ENCODE measurements at regions not wholly inside any gene's neighbourhood (a gene's known extent, or its start where the extent isn't known, plus 50 kb on each side); places are given as distances from the start of the nearest gene placed in this dataset.

DNA sequence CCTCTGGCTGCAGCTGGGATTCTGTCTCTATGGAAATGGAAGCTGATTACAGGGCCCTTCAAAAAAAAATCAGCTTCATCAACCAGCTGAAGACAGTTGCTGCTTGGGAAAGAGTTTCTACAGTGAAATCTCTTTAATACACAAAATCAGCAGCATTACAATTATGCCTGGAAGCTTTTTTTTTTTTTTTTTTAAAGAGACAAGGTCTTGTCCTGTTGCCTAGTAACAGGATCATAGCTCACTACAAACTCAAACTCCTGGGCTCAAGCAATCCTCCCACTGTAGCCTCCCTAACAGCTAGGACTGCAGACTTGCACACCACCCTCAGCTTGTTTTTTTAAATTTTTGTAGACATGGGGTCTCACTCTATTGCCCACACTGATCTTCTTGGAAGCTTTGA is 94.5 kb downstream of the OR13A1 start:
- Histone ChIP-seq H3K9me1 (replicated peaks; ENCODE audit: control insufficient read depth, extremely low read depth, insufficient read depth, low read length) (no peaks in the 10 kb centered on the region), H3K79me2 (ENCODE audit: control insufficient read depth, insufficient read depth, low read length) (no peaks in the 10 kb centered on the region), H3K4me2 (ENCODE audit: insufficient read depth, low read length) (no peak overlapping the region), H3K4me3 (replicated peaks in 1 of 3; ENCODE audit: insufficient read depth in 1 of 3, low read depth in 1 of 3, low read length in 3 of 3) (no peak overlapping the region), H3K4me1 (ENCODE audit: control insufficient read depth, extremely low read depth, insufficient read depth, low read length) (no peaks in the 10 kb centered on the region), H3K27me3 (ENCODE audit: control insufficient read depth in 2 of 2, insufficient read depth in 2 of 2, low read length in 2 of 2) (no peaks in the 10 kb centered on the region), H3K9ac (replicated peaks; ENCODE audit: extremely low read depth, insufficient read depth, low read length) (no peak overlapping the region), H2AFZ (ENCODE audit: low read depth, low read length) (no peak overlapping the region), H3K27ac (ENCODE audit: insufficient read depth, low read depth, low read length) (no peak overlapping the region), H3K9me3 (replicated peaks; ENCODE audit: control insufficient read depth, insufficient read depth, low read length) (no peaks in the 10 kb centered on the region), H4K20me1 (replicated peaks; ENCODE audit: control insufficient read depth, extremely low read depth, insufficient read depth, low read length) (no peaks in the 10 kb centered on the region), H3K36me3 (ENCODE audit: control insufficient read depth in 2 of 2, extremely low read depth in 1 of 2, insufficient read depth in 2 of 2, low read length in 2 of 2) (no peaks in the 10 kb centered on the region)
- ChIA-PET POLR2A (no interaction called here), CTCF (interaction anchor here (0.9 to 3.1 kb wide), 8 partner anchors 9 to 288 kb away, joined by 3 to 15 read pairs (median 4); no protein-coding TSS in a partner anchor)
- TF ChIP-seq EZH2 (IDR thresholded peaks at IDR 0.05; ENCODE audit: borderline replicate concordance, low read depth, low read length, severe bottlenecking) (no peak), FOS (IDR thresholded peaks at IDR 0.05; ENCODE audit: borderline replicate concordance, insufficient read depth, low read length) (no peak), POLR2AphosphoS5 (IDR thresholded peaks at IDR 0.05; ENCODE audit: insufficient read depth, low read depth, low read length) (no peak), MYC (IDR thresholded peaks at IDR 0.05; ENCODE audit: low read depth, low read length) (no peak), JUN (IDR thresholded peaks at IDR 0.05; ENCODE audit: borderline replicate concordance, insufficient read depth, insufficient read length, low read depth) (no peak), POLR2A (IDR thresholded peaks at IDR 0.05; ENCODE audit: low read depth, low read length) (no peak), GATA2 (IDR thresholded peaks at IDR 0.05; ENCODE audit: insufficient read depth, insufficient read length, low read depth, low read length) (no peak)
- TF ChIP-seq, protein P1, sequence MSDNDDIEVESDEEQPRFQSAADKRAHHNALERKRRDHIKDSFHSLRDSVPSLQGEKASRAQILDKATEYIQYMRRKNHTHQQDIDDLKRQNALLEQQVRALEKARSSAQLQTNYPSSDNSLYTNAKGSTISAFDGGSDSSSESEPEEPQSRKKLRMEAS (IDR thresholded peaks at IDR 0.05; ENCODE audit: insufficient read depth, insufficient read length) = no peak
- TF ChIP-seq, protein P2, sequence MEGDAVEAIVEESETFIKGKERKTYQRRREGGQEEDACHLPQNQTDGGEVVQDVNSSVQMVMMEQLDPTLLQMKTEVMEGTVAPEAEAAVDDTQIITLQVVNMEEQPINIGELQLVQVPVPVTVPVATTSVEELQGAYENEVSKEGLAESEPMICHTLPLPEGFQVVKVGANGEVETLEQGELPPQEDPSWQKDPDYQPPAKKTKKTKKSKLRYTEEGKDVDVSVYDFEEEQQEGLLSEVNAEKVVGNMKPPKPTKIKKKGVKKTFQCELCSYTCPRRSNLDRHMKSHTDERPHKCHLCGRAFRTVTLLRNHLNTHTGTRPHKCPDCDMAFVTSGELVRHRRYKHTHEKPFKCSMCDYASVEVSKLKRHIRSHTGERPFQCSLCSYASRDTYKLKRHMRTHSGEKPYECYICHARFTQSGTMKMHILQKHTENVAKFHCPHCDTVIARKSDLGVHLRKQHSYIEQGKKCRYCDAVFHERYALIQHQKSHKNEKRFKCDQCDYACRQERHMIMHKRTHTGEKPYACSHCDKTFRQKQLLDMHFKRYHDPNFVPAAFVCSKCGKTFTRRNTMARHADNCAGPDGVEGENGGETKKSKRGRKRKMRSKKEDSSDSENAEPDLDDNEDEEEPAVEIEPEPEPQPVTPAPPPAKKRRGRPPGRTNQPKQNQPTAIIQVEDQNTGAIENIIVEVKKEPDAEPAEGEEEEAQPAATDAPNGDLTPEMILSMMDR (IDR thresholded peaks at IDR 0.05; ENCODE audit: extremely low read depth in 1 of 2, insufficient read depth in 1 of 2, low read depth in 1 of 2, low read length in 2 of 2) = no peak
- dilution Hi-C loops (cut with MboI; ENCODE audit: extremely low pct_ligation_motif_present, low sequenced_read_pairs) (no loop called here), intact Hi-C loops (cut with micrococcal nuclease) (no loop called here)
- no peak for DNase-seq (ENCODE audit: low read depth, low spot score)
- no TSS peak for BruUV-seq (replicated peaks)
- FAIRE-seq = no peak
